H1 (cell line): ENCODE measurements at regions not wholly inside any gene's neighbourhood (a gene's known extent, or its start where the extent isn't known, plus 50 kb on each side); places are given as distances from the start of the nearest gene placed in this dataset.

ENCODE experiments used
- ATF3 ChIP-seq: IDR thresholded peaks from 2 replicates; pipeline ENCODE4 v1.6.1; 2011; ENCODE audit warnings: low read depth, mild to moderate bottlenecking, low read length; ENCODE audit not compliant: insufficient read depth
- BRCA1 ChIP-seq: IDR thresholded peaks from 2 replicates; pipeline ENCODE4 v1.6.1; 2012; ENCODE audit warnings: low read depth, low read length, improper control_type of control experiment

GRCh38 chrX:34343001-34343400 is 210.9 kb upstream of the FAM47A start:
- TF ChIP-seq BRCA1 (no peak), ATF3 (no peak)
